Uterus (tissue), 2 donors: ENCODE measurements at regions not wholly inside any gene's neighbourhood (a gene's known extent, or its start where the extent isn't known, plus 50 kb on each side); places are given as distances from the start of the nearest gene placed in this dataset.

Experiments
- CTCF ChIP-seq, 4 experiments: fragments of 200-600 bp in 2 of 4; fragments of 450-650 bp in 2 of 4; sonication (generic) in 2 of 4; IDR thresholded peaks; one replicate each; pipeline ENCODE4 v1.5.1; 2016 to 2019; ENCODE audit warnings: antibody characterized with exemption in 4 of 4, mild to moderate bottlenecking in 2 of 4, moderate library complexity in 1 of 4
- POLR2A ChIP-seq, 2 donors: fragments of 450-650 bp; IDR thresholded peaks; one replicate each; pipeline ENCODE4 v1.6.1; 2016; ENCODE audit warnings: antibody characterized with exemption in 2 of 2, mild to moderate bottlenecking in 1 of 2, moderate library complexity in 1 of 2

- TF ChIP-seq POLR2A (IDR thresholded peaks at IDR 0.05) (no peak), CTCF (IDR thresholded peaks at IDR 0.05) (no peak)
These were observed 1500.9 kb downstream of the TBC1D22A start for GRCh38 chr22:48263431-48263765.
